NT2/D1 (cell line): ENCODE measurements at regions not wholly inside any gene's neighbourhood (a gene's known extent, or its start where the extent isn't known, plus 50 kb on each side); places are given as distances from the start of the nearest gene placed in this dataset.

Source experiments
- DNase-seq: peaks from one replicate; pipeline ENCODE4 v3.0.0-alpha.2; 2011; ENCODE audit warnings: low read depth, low spot score
- H3K27me3 ChIP-seq: 2 replicates; pipeline ENCODE4 v1.6.0; 2011; ENCODE audit warnings: mild to moderate bottlenecking; ENCODE audit not compliant: insufficient read length, insufficient read depth
- H3K36me3 ChIP-seq: 2 replicates; pipeline ENCODE4 v1.6.1; 2011; ENCODE audit warnings: mild to moderate bottlenecking, low read length, mixed read lengths; ENCODE audit not compliant: insufficient read depth, insufficient read length
- H3K4me1 ChIP-seq: 2 replicates; pipeline ENCODE4 v1.5.1; 2011; ENCODE audit not compliant: insufficient read depth, insufficient read length
- H3K4me3 ChIP-seq: 2 replicates; pipeline ENCODE4 v1.5.1; 2011; ENCODE audit warnings: low read depth; ENCODE audit not compliant: insufficient read length
- H3K9ac ChIP-seq: 2 replicates; pipeline ENCODE4 v1.6.0; 2011; ENCODE audit warnings: low read depth; ENCODE audit not compliant: insufficient read length
- H3K9me3 ChIP-seq: 2 replicates; pipeline ENCODE4 v1.5.1; 2011; ENCODE audit warnings: mild to moderate bottlenecking, low read length; ENCODE audit not compliant: insufficient read depth
- SUZ12 ChIP-seq: IDR thresholded peaks from 2 replicates; pipeline ENCODE4 v1.6.1; 2011; ENCODE audit not compliant: insufficient read length, insufficient read depth; ENCODE audit errors: extremely low read depth
- YY1 ChIP-seq: IDR thresholded peaks from 2 replicates; pipeline ENCODE4 v1.6.1; 2011; ENCODE audit not compliant: insufficient read length, insufficient read depth
- ZNF274 ChIP-seq: IDR thresholded peaks from 2 replicates; pipeline ENCODE4 v1.6.1; 2011; ENCODE audit warnings: mild to moderate bottlenecking, low read depth, low read length

DNA sequence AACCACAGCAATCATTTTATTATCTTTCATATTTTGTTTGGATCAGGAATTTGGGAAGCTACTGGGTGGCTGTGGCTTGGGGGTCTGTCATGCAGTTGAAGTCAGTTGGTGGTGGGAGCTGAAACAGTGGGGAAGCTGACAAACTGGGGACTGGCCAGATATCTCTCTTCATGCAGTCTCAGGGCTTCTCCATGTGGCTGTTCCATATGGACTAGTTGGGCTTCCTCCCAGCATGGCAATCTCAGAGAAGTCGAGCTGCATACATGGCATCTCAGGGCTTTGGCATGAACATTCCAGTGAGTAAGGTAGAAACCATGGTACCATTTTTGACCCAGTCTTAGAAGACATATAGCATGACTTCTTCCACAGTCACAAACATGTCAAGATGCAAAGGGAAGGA is 274.8 kb downstream of the ENC1 start:
- Histone ChIP-seq H3K4me3 (no peak overlapping the region), H3K9ac (no peak overlapping the region), H3K4me1 (peaks cover 10% of the 10 kb centered on the region), H3K27me3 (no peaks in the 10 kb centered on the region), H3K9me3 (0 out of 2 replicates have a peak, but pooled peaks cover 5% of the 10 kb centered on the region), H3K36me3 (no peaks in the 10 kb centered on the region)
- no peak for DNase-seq
- TF ChIP-seq ZNF274 = no peak
- no peak for TF ChIP-seq YY1
- TF ChIP-seq SUZ12 = no peak

DNA sequence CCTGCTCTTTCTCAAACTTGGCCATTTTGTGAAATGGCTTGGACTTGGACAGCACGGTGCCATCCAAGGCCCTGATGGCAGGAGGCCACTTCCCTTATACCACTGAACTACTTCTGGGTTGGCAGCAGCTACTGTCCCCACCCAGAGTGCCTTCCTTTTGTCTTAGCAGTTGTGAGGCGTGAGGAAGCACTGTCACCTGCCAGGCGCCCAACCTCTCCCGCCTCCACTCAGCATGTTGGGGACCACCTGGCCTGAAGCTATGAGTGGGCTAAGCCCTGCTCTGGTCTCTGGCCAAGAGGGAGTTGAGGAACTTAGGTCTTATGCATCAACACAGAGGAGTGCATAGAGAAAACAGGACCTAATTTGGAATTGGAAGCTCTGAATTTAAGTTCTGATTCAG is 276.0 kb downstream of the ENC1 start:
- peaks cover 10% of the 10 kb centered on the region for H3K4me1 ChIP-seq
- 0 out of 2 replicates have a peak, but pooled peaks cover 5% of the 10 kb centered on the region for H3K9me3 ChIP-seq
- TF ChIP-seq SUZ12 (no peak), YY1 (no peak)
- H3K9ac ChIP-seq = no peak overlapping the region
- H3K27me3 ChIP-seq = no peaks in the 10 kb centered on the region
- H3K4me3 ChIP-seq = no peak overlapping the region
- no peaks in the 10 kb centered on the region for H3K36me3 ChIP-seq
- no peak for DNase-seq

DNA sequence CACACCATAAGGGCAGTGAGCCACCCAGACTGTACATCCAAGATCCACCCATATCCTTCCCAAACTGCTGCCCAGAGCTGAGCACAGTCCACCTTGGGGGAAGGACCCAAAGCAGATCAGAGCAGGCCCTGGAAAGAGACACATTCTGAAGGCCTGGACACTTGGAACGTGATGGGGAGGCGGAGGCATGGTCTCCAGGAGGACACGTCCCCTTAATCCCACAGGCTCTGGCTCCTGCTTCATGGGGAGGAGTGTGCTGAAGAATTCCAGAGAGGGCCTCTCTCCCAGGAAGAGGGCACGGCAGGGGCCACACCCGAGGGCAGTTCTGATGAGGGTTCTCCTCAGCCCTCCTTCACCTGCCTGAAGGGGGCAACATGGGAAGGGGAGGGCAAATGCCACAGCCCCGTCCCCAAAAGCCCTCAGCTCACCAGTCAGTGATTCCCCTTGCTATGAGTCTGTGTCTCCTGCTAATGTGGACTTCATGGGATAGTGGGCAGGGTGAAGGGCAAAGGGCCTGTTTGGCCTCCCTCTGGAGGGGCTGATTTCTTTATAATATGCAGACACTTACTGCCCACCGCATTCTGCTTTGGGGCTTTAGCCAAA is 276.8 kb downstream of the ENC1 start:
- no peaks in the 10 kb centered on the region for H3K36me3 ChIP-seq
- no peaks in the 10 kb centered on the region for H3K27me3 ChIP-seq
- H3K4me3 ChIP-seq = no peak overlapping the region
- H3K4me1 ChIP-seq = peaks cover 10% of the 10 kb centered on the region
- TF ChIP-seq ZNF274 (no peak), YY1 (no peak), SUZ12 (no peak)
- H3K9me3 ChIP-seq = 0 out of 2 replicates have a peak, but pooled peaks cover 5% of the 10 kb centered on the region
- no peak for DNase-seq
- H3K9ac ChIP-seq = no peak overlapping the region

DNA sequence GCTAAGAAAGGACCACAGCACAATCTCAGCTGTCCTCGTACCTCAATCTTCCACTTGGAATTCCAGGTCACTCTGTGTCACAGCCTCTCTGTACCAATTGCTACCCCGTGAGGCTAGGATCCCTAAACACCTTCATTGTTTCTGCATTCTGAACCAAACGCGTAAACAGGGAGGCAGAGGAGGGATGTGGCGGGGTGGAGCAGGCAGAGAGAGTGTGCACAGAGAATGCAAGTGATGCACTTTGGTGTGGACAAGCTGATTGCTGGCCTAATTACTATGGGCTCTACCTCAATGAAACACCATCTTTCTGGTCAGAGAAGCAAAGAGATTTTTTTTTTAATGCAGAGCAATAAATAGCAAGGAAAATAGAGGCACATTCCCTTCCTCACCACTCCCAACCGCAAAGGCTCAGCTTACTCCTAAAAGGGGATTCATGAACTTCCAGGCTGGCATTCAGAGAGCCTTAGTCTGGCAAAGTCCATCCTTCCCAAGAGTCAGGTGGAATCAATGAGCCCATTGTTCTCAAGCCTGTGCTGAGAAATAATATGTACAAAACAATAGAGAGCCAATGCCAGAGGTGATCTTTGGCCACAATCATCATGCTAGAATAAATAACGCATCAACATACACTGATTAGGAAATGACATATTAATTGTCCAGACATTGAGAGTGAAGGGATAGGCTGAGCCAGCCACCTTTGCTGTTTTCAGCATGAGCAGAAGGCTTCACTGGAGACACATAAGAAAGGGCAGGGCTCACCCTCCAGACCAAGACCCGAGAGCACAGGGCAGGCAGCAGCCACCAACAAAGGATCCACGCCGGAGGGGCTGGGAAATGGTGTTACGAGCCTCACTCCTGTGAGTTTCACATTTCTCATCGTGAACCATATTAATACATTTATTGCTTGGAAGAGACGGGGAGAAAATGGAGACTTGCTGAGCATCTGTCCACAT is 278.8 kb downstream of the ENC1 start:
- no peak for DNase-seq
- Histone ChIP-seq H3K27me3 (no peaks in the 10 kb centered on the region), H3K9me3 (0 out of 2 replicates have a peak, but pooled peaks cover 5% of the 10 kb centered on the region), H3K4me3 (no peak overlapping the region), H3K4me1 (peaks cover under 1% of the 10 kb centered on the region), H3K9ac (no peak overlapping the region), H3K36me3 (no peaks in the 10 kb centered on the region)
- TF ChIP-seq ZNF274 (no peak), SUZ12 (no peak), YY1 (no peak)

DNA sequence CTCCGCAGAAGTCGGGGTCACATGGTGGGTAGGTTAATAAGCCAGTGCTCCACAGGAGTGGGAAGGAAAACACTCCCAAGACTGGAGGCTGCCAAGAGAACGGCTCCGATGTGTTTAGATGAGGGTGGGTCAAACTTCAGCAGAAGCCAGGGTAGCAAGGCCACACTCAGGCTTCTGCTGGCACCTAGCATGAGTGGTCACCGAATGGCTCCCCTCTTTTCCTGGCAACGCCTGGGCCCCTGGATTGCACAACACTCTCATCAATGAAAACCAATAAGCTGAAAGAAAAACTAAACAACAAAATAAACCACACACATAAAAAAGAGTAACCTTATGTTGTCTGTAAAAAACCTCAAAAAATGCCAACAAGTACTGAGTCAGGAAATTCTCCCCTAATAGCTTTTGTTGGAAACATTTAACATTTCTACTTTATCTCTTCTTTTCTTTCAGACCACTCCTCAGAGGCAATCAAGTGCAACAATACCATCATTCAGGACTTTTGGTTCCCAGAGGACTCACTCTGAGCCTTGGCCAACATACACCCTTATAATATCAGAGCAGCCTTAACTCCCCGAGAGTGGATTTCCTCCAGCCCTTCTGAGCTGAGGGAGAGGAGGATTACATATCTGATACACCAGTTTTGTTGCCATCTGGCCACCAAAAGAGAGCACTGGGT is 279.9 kb downstream of the ENC1 start:
- H3K4me1 ChIP-seq = no peaks in the 10 kb centered on the region
- TF ChIP-seq SUZ12 = no peak
- 0 out of 2 replicates have a peak, but pooled peaks cover 4% of the 10 kb centered on the region for H3K9me3 ChIP-seq
- no peaks in the 10 kb centered on the region for H3K27me3 ChIP-seq
- no peak overlapping the region for H3K9ac ChIP-seq
- no peak overlapping the region for H3K4me3 ChIP-seq
- no peaks in the 10 kb centered on the region for H3K36me3 ChIP-seq
- no peak for DNase-seq

DNA sequence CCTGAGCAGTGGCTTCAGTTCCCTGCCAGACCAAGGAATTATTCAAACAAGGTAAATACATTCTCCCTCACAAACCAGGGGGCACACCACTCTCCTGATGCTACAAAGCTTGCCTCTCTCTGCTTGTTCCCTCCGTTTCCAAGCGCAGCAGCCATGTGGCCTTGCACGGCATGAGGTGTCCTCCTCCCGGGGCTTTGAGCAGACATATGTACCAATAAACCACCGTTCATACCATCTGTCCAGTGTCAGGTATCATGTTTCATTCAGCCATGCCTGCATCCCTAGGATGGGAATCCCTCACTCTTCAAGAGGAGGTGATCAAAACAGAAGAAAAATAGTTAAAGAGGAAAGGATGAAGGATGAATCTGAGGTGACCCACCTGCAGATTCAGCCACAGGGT is 282.7 kb downstream of the ENC1 start:
- Histone ChIP-seq H3K4me3 (no peak overlapping the region), H3K27me3 (no peaks in the 10 kb centered on the region), H3K9ac (no peak overlapping the region), H3K36me3 (no peaks in the 10 kb centered on the region), H3K9me3 (no peaks in the 10 kb centered on the region), H3K4me1 (no peaks in the 10 kb centered on the region)
- DNase-seq = no peak
- TF ChIP-seq YY1 (no peak), ZNF274 (no peak), SUZ12 (no peak)

DNA sequence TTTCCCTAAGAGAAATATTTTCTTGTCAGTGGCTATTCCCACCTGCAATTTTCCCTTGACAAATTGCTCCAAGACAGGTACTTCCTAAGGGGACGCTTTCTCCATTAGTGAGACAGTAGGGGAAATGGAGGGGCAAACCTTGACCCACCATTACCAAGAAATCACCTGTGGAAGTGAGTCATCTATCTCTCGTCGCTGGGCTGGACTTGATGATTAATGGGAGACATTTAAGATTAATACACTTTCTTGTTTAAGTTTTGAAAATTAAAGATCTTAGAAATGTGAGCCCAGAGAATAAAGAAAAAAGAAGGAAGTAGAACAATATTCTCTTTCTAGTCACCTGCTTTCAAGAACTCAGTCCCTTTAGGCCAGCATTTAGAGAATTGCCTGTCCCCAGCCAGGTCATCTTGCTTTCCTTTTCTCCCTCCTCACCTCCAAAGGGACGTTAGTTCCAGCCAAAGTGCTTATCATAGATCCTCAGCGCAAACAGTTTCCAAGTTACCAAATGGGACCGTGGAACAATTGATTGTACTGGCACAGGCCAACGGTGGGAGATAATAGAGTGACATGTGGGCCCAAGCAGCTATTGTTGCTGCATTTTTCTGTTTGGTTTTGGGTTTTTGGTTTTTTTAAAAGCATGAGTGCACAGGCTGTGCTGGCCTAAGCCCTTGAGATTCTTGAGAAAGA is 284.4 kb downstream of the ENC1 start:
- TF ChIP-seq SUZ12 (no peak), YY1 (no peak), ZNF274 (no peak)
- Histone ChIP-seq H3K9me3 (peaks cover 6% of the 10 kb centered on the region; the same call in 1 of the 2 replicates), H3K4me3 (no peak overlapping the region), H3K27me3 (no peaks in the 10 kb centered on the region), H3K9ac (no peak overlapping the region), H3K36me3 (no peaks in the 10 kb centered on the region), H3K4me1 (no peaks in the 10 kb centered on the region)
- DNase-seq = no peak
